Gastrocnemius medialis (tissue), 4 donors: ENCODE measurements at regions not wholly inside any gene's neighbourhood (a gene's known extent, or its start where the extent isn't known, plus 50 kb on each side); places are given as distances from the start of the nearest gene placed in this dataset.

Source experiments
- ATAC-seq, 2 donors: fragments of 150-250 bp; one replicate each; pipeline ENCODE4 v1.9.1; 2016
- DNase-seq, 2 donors: peaks; one replicate each; pipeline ENCODE4 v3.0.0-alpha.2; 2019
- H3K27ac ChIP-seq, 4 donors: fragments of 200-600 bp; sonication (generic); 1 replicate in 1 of 4; 2 replicates in 3 of 4; pipeline ENCODE4 v1.5.1; 2016 to 2018; ENCODE audit warnings: mild to moderate bottlenecking in 2 of 4, moderate library complexity in 1 of 4
- H3K27me3 ChIP-seq, 3 donors: fragments of 200-600 bp; sonication (generic) in 2 of 3; 1 replicate in 1 of 3; 2 replicates in 2 of 3; pipeline versions ENCODE4 v1.5.1 to v1.6.0; 2016 to 2019; ENCODE audit warnings: mild to moderate bottlenecking in 1 of 3, moderate library complexity in 1 of 3
- H3K36me3 ChIP-seq, 2 donors: fragments of 200-600 bp; sonication (generic) in 1 of 2; one replicate each; pipeline ENCODE4 v1.5.1; 2017 to 2018
- H3K4me1 ChIP-seq, 2 donors: fragments of 200-600 bp; sonication (generic) in 1 of 2; one replicate each; pipeline ENCODE4 v1.5.1; 2016 to 2017; ENCODE audit warnings: mild to moderate bottlenecking in 2 of 2
- H3K4me3 ChIP-seq, 4 donors: fragments of 200-600 bp; sonication (generic) in 3 of 4; 1 replicate in 1 of 4; 2 replicates in 3 of 4; pipeline ENCODE4 v1.5.1; 2016 to 2019; ENCODE audit warnings: mild to moderate bottlenecking in 2 of 4
- H3K9me3 ChIP-seq, 3 donors: fragments of 200-600 bp; sonication (generic) in 2 of 3; 1 replicate in 1 of 3; 2 replicates in 2 of 3; pipeline ENCODE4 v1.5.1; 2016 to 2019
- CTCF ChIP-seq, 5 experiments: fragments of 450-650 bp in 3 of 5; fragments of 200-600 bp in 2 of 5; sonication (generic) in 2 of 5; IDR thresholded peaks in 4 of 5; conservative IDR thresholded peaks in 1 of 5; 1 replicate in 4 of 5; 2 replicates in 1 of 5; pipeline ENCODE4 v1.5.1; 2016 to 2019; ENCODE audit warnings: antibody characterized with exemption in 5 of 5, mild to moderate bottlenecking in 3 of 5, moderate library complexity in 3 of 5
- POLR2A ChIP-seq, 2 donors: fragments of 450-650 bp; IDR thresholded peaks; one replicate each; pipeline ENCODE4 v1.6.1; 2017; ENCODE audit warnings: antibody characterized with exemption in 2 of 2, mild to moderate bottlenecking in 2 of 2, moderate library complexity in 2 of 2
- in situ Hi-C, 4 donors: fragments of 200-750 bp; cut with MboI; loops; one replicate each; pipeline versions ENCODE4 v1.15.0 to v1.8.0; 2017; ENCODE audit warnings: low sequenced_read_pairs in 4 of 4
- intact Hi-C: fragments of 100-400 bp; cut with DNase I; formaldehyde crosslinking; loops from one replicate; pipeline ENCODE4 v1.15.1; 2023; ENCODE audit warnings: low total_unique reads

- Histone ChIP-seq H3K9me3 (no peaks in the 10 kb centered on the region), H3K27me3 (peaks cover 0 to 5% (median 0%) of the 10 kb centered on the region in 3 donors), H3K4me1 (peaks cover 0 to 5% of the 10 kb centered on the region in 2 donors), H3K4me3 (peak overlapping the region; percentile 36 to 47 (median 41)), H3K36me3 (no peaks in the 10 kb centered on the region), H3K27ac (no peak overlapping the region)
- ATAC-seq (peak; percentile 62 to 75), DNase-seq (peak; percentile 30 to 33)
- intact Hi-C loops (loop anchor here (1.0 to 5.0 kb wide), 4 partner anchors 127 to 370 kb away; no protein-coding TSS in a partner anchor), in situ Hi-C loops (loop anchor here (5.0 to 25.0 kb wide), 4 partner anchors 122 to 365 kb away; no protein-coding TSS in a partner anchor)
- TF ChIP-seq CTCF (IDR thresholded peaks at IDR 0.05 in 4 of 5, conservative IDR thresholded peaks at IDR 0.05 in 1 of 5) (peak; percentile 44 to 81 (median 67)), POLR2A (IDR thresholded peaks at IDR 0.05) (no peak)
Observed at GRCh38 chr18:24726727-24727492, 266.5 kb downstream of the HRH4 start.

GRCh38 chr18:24727685-24728084 is 267.2 kb downstream of the HRH4 start:
- no peaks in the 10 kb centered on the region for H3K9me3 ChIP-seq
- no peak for ATAC-seq
- H3K27ac ChIP-seq, result no peak overlapping the region
- H3K36me3 ChIP-seq, result no peaks in the 10 kb centered on the region
- intact Hi-C loops, result loop anchor here (2.0 to 5.0 kb wide), 3 partner anchors 185 to 370 kb away; no protein-coding TSS in a partner anchor
- DNase-seq, result no peak
- TF ChIP-seq CTCF (IDR thresholded peaks at IDR 0.05 in 4 of 5, conservative IDR thresholded peaks at IDR 0.05 in 1 of 5), result no peak
- TF ChIP-seq POLR2A (IDR thresholded peaks at IDR 0.05), result no peak
- no peak overlapping the region for H3K4me3 ChIP-seq
- in situ Hi-C loops, result loop anchor here (5.0 to 25.0 kb wide), 4 partner anchors 123 to 365 kb away; no protein-coding TSS in a partner anchor
- H3K4me1 ChIP-seq, result peaks cover 0 to 5% of the 10 kb centered on the region in 2 donors
- peaks cover 0 to 5% (median 0%) of the 10 kb centered on the region in 3 donors for H3K27me3 ChIP-seq

GRCh38 chr18:24731158-24731557 is 270.7 kb downstream of the HRH4 start:
- intact Hi-C loops, result no loop called here

GRCh38 chr18:24731981-24732380 is 271.5 kb downstream of the HRH4 start:
- H3K27ac ChIP-seq, result no peak overlapping the region
- in situ Hi-C loops, result loop anchor here in 2 of 4 donors (10.0 to 25.0 kb wide), 2 partner anchors 137 to 370 kb away; no protein-coding TSS in a partner anchor
- intact Hi-C loops, result no loop called here
- H3K4me3 ChIP-seq, result no peak overlapping the region
- no peaks in the 10 kb centered on the region for H3K9me3 ChIP-seq
- no peaks in the 10 kb centered on the region for H3K36me3 ChIP-seq
- peaks cover 0 to 5% (median 0%) of the 10 kb centered on the region in 3 donors for H3K27me3 ChIP-seq
- H3K4me1 ChIP-seq, result peaks cover 0 to 3% of the 10 kb centered on the region in 2 donors
- DNase-seq, result no peak
- TF ChIP-seq POLR2A (IDR thresholded peaks at IDR 0.05) (no peak), CTCF (IDR thresholded peaks at IDR 0.05 in 4 of 5, conservative IDR thresholded peaks at IDR 0.05 in 1 of 5) (no peak)
- no peak for ATAC-seq

More at GRCh38 chr18:24731158-24731557, 270.7 kb downstream of the HRH4 start:
- H3K27me3 ChIP-seq, result peaks cover 0 to 5% (median 0%) of the 10 kb centered on the region in 3 donors
- no peaks in the 10 kb centered on the region for H3K9me3 ChIP-seq
- in situ Hi-C loops, result loop anchor here in 2 of 4 donors (10.0 to 25.0 kb wide), 2 partner anchors 136 to 369 kb away; no protein-coding TSS in a partner anchor
- no peak for ATAC-seq
- H3K36me3 ChIP-seq, result no peaks in the 10 kb centered on the region
- H3K4me1 ChIP-seq, result peaks cover 0 to 5% of the 10 kb centered on the region in 2 donors
- TF ChIP-seq POLR2A (IDR thresholded peaks at IDR 0.05) (no peak), CTCF (IDR thresholded peaks at IDR 0.05 in 4 of 5, conservative IDR thresholded peaks at IDR 0.05 in 1 of 5) (no peak)
- H3K4me3 ChIP-seq, result no peak overlapping the region
- no peak overlapping the region for H3K27ac ChIP-seq
- no peak for DNase-seq
